Loucy (cell line): ENCODE measurements at regions not wholly inside any gene's neighbourhood (a gene's known extent, or its start where the extent isn't known, plus 50 kb on each side); places are given as distances from the start of the nearest gene placed in this dataset.

Source experiments
- H2AFZ ChIP-seq: fragments of 200-600 bp; sonication (generic); 2 replicates; pipeline ENCODE4 v1.6.0; 2016; ENCODE audit warnings: antibody characterized with exemption, mild to moderate bottlenecking, low read length, moderate library complexity
- H3F3A ChIP-seq: fragments of 200-600 bp; 2 replicates; pipeline ENCODE4 v1.6.0; 2016; ENCODE audit warnings: antibody characterized with exemption, low read depth, mild to moderate bottlenecking
- H3K27me3 ChIP-seq: fragments of 200-600 bp; sonication (generic); 2 replicates; pipeline ENCODE4 v1.6.1; 2014; ENCODE audit warnings: low read length, mild to moderate bottlenecking; ENCODE audit not compliant: insufficient read depth, poor library complexity, severe bottlenecking
- H3K36me3 ChIP-seq: fragments of 200-600 bp; sonication (generic); 2 replicates; pipeline ENCODE4 v1.6.1; 2016; ENCODE audit warnings: low read length; ENCODE audit not compliant: insufficient read depth
- H3K4me1 ChIP-seq: fragments of 200-600 bp; sonication (generic); 2 replicates; pipeline ENCODE4 v1.5.1; 2014; ENCODE audit warnings: low read length, mild to moderate bottlenecking; ENCODE audit not compliant: insufficient read depth, poor library complexity, severe bottlenecking
- H3K4me2 ChIP-seq: fragments of 200-600 bp; sonication (generic); 2 replicates; pipeline ENCODE4 v1.6.0; 2014; ENCODE audit warnings: antibody characterized with exemption, low read length, low read depth, mild to moderate bottlenecking; ENCODE audit not compliant: poor library complexity, severe bottlenecking
- H3K4me3 ChIP-seq: fragments of 200-600 bp; sonication (generic); 2 replicates; pipeline ENCODE4 v1.5.1; 2014; ENCODE audit warnings: low read length, mild to moderate bottlenecking, mixed read lengths; ENCODE audit not compliant: poor library complexity, severe bottlenecking
- H3K79me2 ChIP-seq: fragments of 200-600 bp; sonication (generic); 2 replicates; pipeline ENCODE4 v1.6.1; 2014; ENCODE audit warnings: low read length; ENCODE audit not compliant: insufficient read depth
- H3K9ac ChIP-seq: fragments of 200-600 bp; sonication (generic); 2 replicates; pipeline ENCODE4 v1.6.0; 2014; ENCODE audit warnings: mild to moderate bottlenecking, low read depth, low read length, moderate library complexity; ENCODE audit not compliant: poor library complexity, severe bottlenecking
- H3K9me2 ChIP-seq: fragments of 200-600 bp; sonication (generic); replicated peaks from 2 replicates; pipeline ENCODE4 v1.6.1; 2016; ENCODE audit warnings: low read depth, low read length, mixed read lengths
- H3K9me3 ChIP-seq: fragments of 200-600 bp; sonication (generic); 2 replicates; pipeline ENCODE4 v1.6.1; 2014; ENCODE audit warnings: mild to moderate bottlenecking, antibody characterized with exemption, low read length, low read depth; ENCODE audit not compliant: insufficient read depth
- H4K20me1 ChIP-seq: fragments of 200-600 bp; sonication (generic); 2 replicates; pipeline ENCODE4 v1.6.0; 2014; ENCODE audit warnings: antibody characterized with exemption, low read length, mild to moderate bottlenecking; ENCODE audit not compliant: insufficient read depth, poor library complexity, severe bottlenecking
- EZH2phosphoT487 ChIP-seq: fragments of 200-600 bp; IDR thresholded peaks from 2 replicates; pipeline ENCODE4 v1.6.1; 2018; ENCODE audit warnings: antibody characterized with exemption, mild to moderate bottlenecking, moderate library complexity, borderline replicate concordance
- TF ChIP-seq, protein P1 (sequence below): fragments of 200-600 bp; sonication (generic); conservative IDR thresholded peaks from 2 replicates; pipeline ENCODE4 v1.5.1; 2014; ENCODE audit warnings: mild to moderate bottlenecking, antibody characterized with exemption, low read length

GRCh38 chr2:180630756-180631155 is 349.6 kb upstream of the UBE2E3 start:
- Histone ChIP-seq H3K9ac (no peak overlapping the region), H3F3A (no peaks in the 10 kb centered on the region), H3K4me1 (no peaks in the 10 kb centered on the region), H2AFZ (no peak overlapping the region), H3K27me3 (no peaks in the 10 kb centered on the region), H3K4me2 (no peak overlapping the region), H3K4me3 (no peak overlapping the region), H3K9me2 (no peaks in the 10 kb centered on the region), H3K9me3 (no peaks in the 10 kb centered on the region), H3K79me2 (no peaks in the 10 kb centered on the region), H3K36me3 (no peaks in the 10 kb centered on the region), H4K20me1 (no peaks in the 10 kb centered on the region)
- TF ChIP-seq EZH2phosphoT487: no peak
- TF ChIP-seq, protein P1, sequence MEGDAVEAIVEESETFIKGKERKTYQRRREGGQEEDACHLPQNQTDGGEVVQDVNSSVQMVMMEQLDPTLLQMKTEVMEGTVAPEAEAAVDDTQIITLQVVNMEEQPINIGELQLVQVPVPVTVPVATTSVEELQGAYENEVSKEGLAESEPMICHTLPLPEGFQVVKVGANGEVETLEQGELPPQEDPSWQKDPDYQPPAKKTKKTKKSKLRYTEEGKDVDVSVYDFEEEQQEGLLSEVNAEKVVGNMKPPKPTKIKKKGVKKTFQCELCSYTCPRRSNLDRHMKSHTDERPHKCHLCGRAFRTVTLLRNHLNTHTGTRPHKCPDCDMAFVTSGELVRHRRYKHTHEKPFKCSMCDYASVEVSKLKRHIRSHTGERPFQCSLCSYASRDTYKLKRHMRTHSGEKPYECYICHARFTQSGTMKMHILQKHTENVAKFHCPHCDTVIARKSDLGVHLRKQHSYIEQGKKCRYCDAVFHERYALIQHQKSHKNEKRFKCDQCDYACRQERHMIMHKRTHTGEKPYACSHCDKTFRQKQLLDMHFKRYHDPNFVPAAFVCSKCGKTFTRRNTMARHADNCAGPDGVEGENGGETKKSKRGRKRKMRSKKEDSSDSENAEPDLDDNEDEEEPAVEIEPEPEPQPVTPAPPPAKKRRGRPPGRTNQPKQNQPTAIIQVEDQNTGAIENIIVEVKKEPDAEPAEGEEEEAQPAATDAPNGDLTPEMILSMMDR: no peak

GRCh38 chr2:180625006-180625844 is 355.2 kb upstream of the UBE2E3 start:
- H2AFZ ChIP-seq: no peak overlapping the region
- H3K4me2 ChIP-seq: no peak overlapping the region
- H3K9me2 ChIP-seq: no peaks in the 10 kb centered on the region
- no peaks in the 10 kb centered on the region for H3K79me2 ChIP-seq
- H3K4me3 ChIP-seq: no peak overlapping the region
- H3K9me3 ChIP-seq: no peaks in the 10 kb centered on the region
- H3K36me3 ChIP-seq: no peaks in the 10 kb centered on the region
- H4K20me1 ChIP-seq: no peaks in the 10 kb centered on the region
- TF ChIP-seq, protein P1: no peak
- no peak for TF ChIP-seq EZH2phosphoT487
- no peaks in the 10 kb centered on the region for H3K27me3 ChIP-seq
- H3F3A ChIP-seq: no peaks in the 10 kb centered on the region
- H3K4me1 ChIP-seq: no peaks in the 10 kb centered on the region
- no peak overlapping the region for H3K9ac ChIP-seq

- Histone ChIP-seq H2AFZ (no peak overlapping the region), H3K4me2 (no peak overlapping the region), H3K9me3 (no peaks in the 10 kb centered on the region), H3K79me2 (no peaks in the 10 kb centered on the region), H3F3A (no peaks in the 10 kb centered on the region), H3K9me2 (no peaks in the 10 kb centered on the region), H3K4me1 (peaks cover 6% of the 10 kb centered on the region), H3K27me3 (no peaks in the 10 kb centered on the region), H4K20me1 (no peaks in the 10 kb centered on the region), H3K36me3 (no peaks in the 10 kb centered on the region), H3K9ac (no peak overlapping the region), H3K4me3 (no peak overlapping the region)
- TF ChIP-seq, protein P1: no peak
- no peak for TF ChIP-seq EZH2phosphoT487
These were observed 358.2 kb upstream of the UBE2E3 start for GRCh38 chr2:180621941-180622918.
